ENCODE measurements at regions not wholly inside any gene's neighbourhood (a gene's known extent, or its start where the extent isn't known, plus 50 kb on each side); places are given as distances from the start of the nearest gene placed in this dataset.

- H3K4me3 ChIP-seq (ENCODE audit: low read depth, low read length): no peak overlapping the region
- no peak for TF ChIP-seq CTCF (IDR thresholded peaks at IDR 0.05; ENCODE audit: low read depth, low read length)
Observed at GRCh38 chr14:62631176-62631575, 414.1 kb downstream of the KCNH5 start.

GRCh38 chr14:62632771-62633170 is 412.5 kb downstream of the KCNH5 start:
- H3K4me3 ChIP-seq (ENCODE audit: low read depth, low read length): no peak overlapping the region
- TF ChIP-seq CTCF (IDR thresholded peaks at IDR 0.05; ENCODE audit: low read depth, low read length): no peak

GRCh38 chr14:62645649-62646048 is 399.6 kb downstream of the KCNH5 start:
- H3K4me3 ChIP-seq (ENCODE audit: low read depth, low read length): no peak overlapping the region
- TF ChIP-seq CTCF (IDR thresholded peaks at IDR 0.05; ENCODE audit: low read depth, low read length): no peak
